ENCODE measurements at regions not wholly inside any gene's neighbourhood (a gene's known extent, or its start where the extent isn't known, plus 50 kb on each side); places are given as distances from the start of the nearest gene placed in this dataset.

- TF ChIP-seq CTCF (IDR thresholded peaks at IDR 0.05; ENCODE audit: poor library complexity) (no peak), EZH2phosphoT487 (IDR thresholded peaks at IDR 0.05; ENCODE audit: low read depth, severe bottlenecking, unreplicated experiment) (no peak), EZH2 (IDR thresholded peaks at IDR 0.05; ENCODE audit: borderline replicate concordance) (no peak)
Measured at GRCh38 chr13:107482688-107483087, 732.6 kb downstream of the LIG4 start.

Measured in hepatocyte (in vitro differentiated cells).